Immature natural killer cell (primary cell): ENCODE measurements at regions not wholly inside any gene's neighbourhood (a gene's known extent, or its start where the extent isn't known, plus 50 kb on each side); places are given as distances from the start of the nearest gene placed in this dataset.
A peak's percentile ranks its signal among the peaks of the same experiment; 100 is the strongest.
"Not testable (repeated sequence)": the region's sequence is repeated elsewhere in the genome, so short reads cannot be mapped to it uniquely, and the experiment has no call there.

Experiments used
- DNase-seq, 3 donors: peaks; one replicate each; pipeline ENCODE4 v3.0.0; 2022; ENCODE audit warnings: mixed read lengths in 1 of 3
- H3K27ac Mint-ChIP-seq, 6 donors: one replicate each; pipeline ENCODE4 v1.8.0; 2020; ENCODE audit warnings: mixed read lengths in 6 of 6, mild to moderate bottlenecking in 5 of 6, inconsistent platforms in 4 of 6, moderate library complexity in 3 of 6
- H3K27me3 Mint-ChIP-seq, 3 donors: one replicate each; pipeline ENCODE4 v1.8.0; 2020 to 2021; ENCODE audit warnings: low read depth in 3 of 3, mild to moderate bottlenecking in 3 of 3, mixed read lengths in 3 of 3, moderate library complexity in 3 of 3, inconsistent platforms in 1 of 3
- H3K36me3 Mint-ChIP-seq, 3 donors: one replicate each; pipeline ENCODE4 v1.8.0; 2020; ENCODE audit warnings: mixed read lengths in 3 of 3, inconsistent platforms in 2 of 3, mild to moderate bottlenecking in 2 of 3
- H3K4me1 Mint-ChIP-seq, 2 donors: one replicate each; pipeline ENCODE4 v1.8.0; 2020; ENCODE audit warnings: inconsistent platforms in 2 of 2, mild to moderate bottlenecking in 2 of 2, mixed read lengths in 2 of 2, moderate library complexity in 1 of 2
- H3K4me3 Mint-ChIP-seq, 5 donors: one replicate each; pipeline ENCODE4 v1.8.0; 2020; ENCODE audit warnings: mild to moderate bottlenecking in 5 of 5, mixed read lengths in 5 of 5, inconsistent platforms in 3 of 5, moderate library complexity in 3 of 5
- H3K9me3 Mint-ChIP-seq, 6 donors: one replicate each; pipeline ENCODE4 v1.8.0; 2020; ENCODE audit warnings: mild to moderate bottlenecking in 6 of 6, mixed read lengths in 6 of 6, inconsistent platforms in 4 of 6, moderate library complexity in 3 of 6

DNA sequence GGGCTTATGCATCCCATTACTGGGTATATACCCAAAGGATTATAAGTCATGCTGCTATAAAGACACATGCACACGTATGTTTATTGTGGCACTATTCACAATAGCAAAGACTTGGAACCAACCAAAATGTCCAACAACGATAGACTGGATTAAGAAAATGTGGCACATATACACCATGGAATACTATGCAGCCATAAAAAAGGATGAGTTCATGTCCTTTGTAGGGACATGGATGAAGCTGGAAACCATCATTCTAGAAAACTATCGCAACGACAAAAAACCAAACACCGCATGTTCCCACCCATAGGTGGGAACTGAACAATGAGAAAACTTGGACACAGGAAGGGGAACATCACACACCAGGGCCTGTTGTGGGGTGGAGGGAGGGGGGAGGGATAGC is 323.3 kb upstream of the FGF16 start:
- H3K36me3 Mint-ChIP-seq, H3K27ac Mint-ChIP-seq, DNase-seq, H3K9me3 Mint-ChIP-seq, H3K4me1 Mint-ChIP-seq, H3K4me3 Mint-ChIP-seq, H3K27me3 Mint-ChIP-seq: not testable (repeated sequence)

DNA sequence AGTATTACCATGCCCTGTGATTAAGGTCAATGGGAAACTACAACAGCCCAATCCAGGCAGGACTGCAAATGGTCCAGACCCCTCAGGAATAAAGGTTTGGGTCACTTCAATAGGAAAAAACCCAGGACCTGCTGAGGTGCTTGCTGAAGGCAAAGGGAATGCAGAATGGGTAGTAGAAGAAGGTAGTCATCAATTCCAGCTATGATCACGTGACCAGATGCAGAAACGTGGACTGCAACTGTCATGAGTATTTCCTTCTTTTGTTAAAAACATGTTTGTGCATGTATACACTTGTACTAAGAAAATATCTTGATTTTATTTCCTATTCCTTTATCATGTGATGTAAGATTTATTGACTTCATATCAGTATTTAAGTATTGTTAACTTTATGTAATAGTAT is 319.6 kb upstream of the FGF16 start:
- H3K36me3 Mint-ChIP-seq, H3K4me3 Mint-ChIP-seq, H3K27me3 Mint-ChIP-seq, H3K9me3 Mint-ChIP-seq, DNase-seq, H3K27ac Mint-ChIP-seq, H3K4me1 Mint-ChIP-seq: not testable (repeated sequence)

DNA sequence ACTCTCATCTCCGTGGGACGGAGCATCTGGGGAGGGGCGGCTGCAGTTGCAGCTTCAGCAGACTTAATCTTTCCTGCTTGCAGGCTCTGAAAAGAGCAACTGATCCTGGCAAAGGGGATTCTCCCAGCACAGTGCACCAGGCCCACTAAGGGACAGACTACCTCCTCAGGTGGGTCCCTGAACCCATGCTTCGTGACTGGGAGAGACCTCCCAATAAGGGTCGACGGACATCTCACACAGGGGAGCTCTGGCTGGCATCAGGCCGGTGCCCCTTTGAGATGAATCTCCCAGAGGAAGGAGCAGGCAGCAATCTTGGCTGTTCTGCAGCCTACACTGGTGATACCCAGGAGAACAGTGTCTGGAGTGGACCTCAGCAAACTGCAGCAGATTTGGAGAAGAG is 303.3 kb upstream of the FGF16 start:
- H3K9me3 Mint-ChIP-seq, result peaks cover 0 to 4% (median 2%) of the 10 kb centered on the region in 6 donors
- H3K27ac Mint-ChIP-seq, result no peak overlapping the region
- H3K36me3 Mint-ChIP-seq, result no peaks in the 10 kb centered on the region
- H3K27me3 Mint-ChIP-seq, result peaks cover 0 to 5% (median 2%) of the 10 kb centered on the region in 3 donors
- H3K4me1 Mint-ChIP-seq, result no peaks in the 10 kb centered on the region
- no peak overlapping the region for H3K4me3 Mint-ChIP-seq
- DNase-seq, result no peak

DNA sequence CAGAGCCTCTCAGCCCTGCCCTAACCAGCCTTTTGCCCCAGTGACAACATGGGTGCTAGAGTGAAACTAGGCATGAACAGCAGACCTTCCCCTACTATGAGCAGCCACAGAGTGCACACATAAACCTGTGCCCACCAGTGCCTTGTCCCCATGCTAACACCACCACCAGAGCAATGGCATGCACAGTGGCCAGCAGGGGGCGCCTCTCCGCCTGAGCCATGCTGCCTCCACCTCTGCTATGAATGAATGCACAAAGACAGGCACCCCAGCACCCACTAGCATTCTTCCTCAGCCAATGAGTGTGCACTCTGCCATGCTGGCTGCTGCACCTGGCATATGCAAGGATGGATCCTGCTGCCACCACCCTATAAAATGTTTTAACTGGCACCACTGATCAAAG is 286.9 kb upstream of the FGF16 start:
- H3K9me3 Mint-ChIP-seq, result peaks cover 0 to 7% (median 1%) of the 10 kb centered on the region in 6 donors
- no peaks in the 10 kb centered on the region for H3K4me1 Mint-ChIP-seq
- DNase-seq, result peak in 2 of 3 donors; percentile 15 to 17
- peaks cover 0 to 3% (median 2%) of the 10 kb centered on the region in 3 donors for H3K27me3 Mint-ChIP-seq
- H3K36me3 Mint-ChIP-seq, result no peaks in the 10 kb centered on the region
- no peak overlapping the region for H3K27ac Mint-ChIP-seq
- no peak overlapping the region for H3K4me3 Mint-ChIP-seq

DNA sequence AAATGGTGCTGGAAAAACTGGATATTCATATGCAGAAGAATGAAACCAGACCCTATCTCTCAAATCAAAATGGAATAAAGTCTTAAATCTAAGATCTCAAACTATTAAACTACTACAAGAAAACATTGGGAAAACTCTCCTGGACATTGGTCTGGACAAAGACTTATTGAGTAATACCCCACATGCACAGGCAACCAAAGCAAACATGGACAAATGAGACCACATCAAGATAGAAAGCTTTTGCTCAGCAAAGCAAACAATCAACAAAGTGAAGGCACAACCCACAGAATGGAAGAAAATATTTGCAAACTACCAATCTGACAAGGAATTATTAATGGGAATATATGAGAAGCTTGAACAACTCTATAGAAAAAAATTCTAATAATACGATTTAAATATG is 284.4 kb upstream of the FGF16 start:
- H3K9me3 Mint-ChIP-seq, result peaks cover 0 to 7% (median 1%) of the 10 kb centered on the region in 6 donors
- H3K36me3 Mint-ChIP-seq, result no peaks in the 10 kb centered on the region
- H3K27me3 Mint-ChIP-seq, result peaks cover 0 to 3% (median 2%) of the 10 kb centered on the region in 3 donors
- H3K4me3 Mint-ChIP-seq, result no peak overlapping the region
- no peak overlapping the region for H3K27ac Mint-ChIP-seq
- H3K4me1 Mint-ChIP-seq, result no peaks in the 10 kb centered on the region
- no peak for DNase-seq

DNA sequence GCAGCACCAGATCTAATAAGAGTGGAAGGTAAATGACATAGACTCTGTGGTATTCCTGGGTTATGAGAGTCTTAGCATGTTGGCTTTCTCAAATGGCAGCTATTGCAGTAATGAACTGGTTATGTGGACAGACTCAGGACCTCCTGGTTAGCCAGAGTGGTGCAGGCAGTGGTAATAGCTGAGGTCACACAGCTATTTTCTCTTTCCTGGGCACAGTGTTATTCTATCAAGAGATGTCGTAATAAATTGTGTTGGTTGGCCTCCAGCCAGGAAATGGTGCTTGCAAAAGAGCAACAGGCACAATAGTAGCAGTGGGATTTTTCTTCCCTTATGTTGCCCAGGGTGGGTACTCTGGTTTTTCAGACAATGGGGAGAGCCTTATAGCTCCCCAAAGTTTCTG is 279.2 kb upstream of the FGF16 start:
- DNase-seq, result no peak
- Mint-ChIP-seq H3K4me3 (no peak overlapping the region), H3K36me3 (no peaks in the 10 kb centered on the region), H3K27ac (no peak overlapping the region), H3K4me1 (no peaks in the 10 kb centered on the region), H3K9me3 (peaks cover 0 to 8% (median 0%) of the 10 kb centered on the region in 6 donors), H3K27me3 (peaks cover 0 to 2% (median 2%) of the 10 kb centered on the region in 3 donors)

DNA sequence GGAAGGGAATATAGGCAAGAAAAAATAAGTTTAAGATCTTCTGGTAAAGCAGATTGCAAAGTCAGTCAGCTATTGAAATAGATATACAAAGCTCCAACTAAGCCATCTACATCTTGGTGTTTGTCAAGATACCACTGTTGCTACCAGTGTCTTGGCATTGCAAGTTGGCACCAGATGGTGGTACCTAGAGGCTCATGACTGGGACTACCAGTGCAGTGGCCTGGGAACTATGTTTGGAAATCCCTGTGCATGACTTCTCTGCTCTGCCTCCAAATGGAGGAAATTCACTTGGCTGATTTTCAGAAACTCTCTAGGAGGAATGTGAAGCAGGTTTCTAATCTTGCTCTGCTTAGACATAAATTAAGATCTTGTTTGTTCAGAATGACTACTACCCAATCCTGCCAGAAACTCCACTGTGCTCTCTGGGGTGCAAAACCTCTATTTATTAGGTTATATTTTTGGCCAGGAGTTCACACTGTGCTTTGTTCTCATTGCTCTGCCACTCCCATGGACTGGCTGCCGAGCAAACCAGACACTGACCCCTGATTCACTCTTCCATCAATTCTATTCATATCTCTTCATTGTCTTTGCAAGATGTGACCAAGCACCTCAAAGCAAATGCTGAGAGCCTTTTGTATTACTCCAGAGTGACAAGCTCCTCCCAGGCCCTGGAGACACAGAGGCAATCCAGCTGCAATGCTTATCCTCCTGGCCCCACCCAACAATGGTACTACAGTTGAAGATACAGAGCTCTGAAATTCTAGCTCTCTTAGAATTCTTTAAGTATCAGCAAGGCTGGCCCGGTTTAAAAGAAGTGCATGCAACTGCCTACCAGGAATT is 272.3 kb upstream of the FGF16 start:
- H3K9me3 Mint-ChIP-seq, result peaks cover 0 to 5% (median 0%) of the 10 kb centered on the region in 6 donors
- no peak overlapping the region for H3K4me3 Mint-ChIP-seq
- H3K4me1 Mint-ChIP-seq, result no peaks in the 10 kb centered on the region
- peaks cover 0 to 2% (median 0%) of the 10 kb centered on the region in 3 donors for H3K27me3 Mint-ChIP-seq
- no peak overlapping the region for H3K27ac Mint-ChIP-seq
- no peak for DNase-seq
- H3K36me3 Mint-ChIP-seq, result no peaks in the 10 kb centered on the region

DNA sequence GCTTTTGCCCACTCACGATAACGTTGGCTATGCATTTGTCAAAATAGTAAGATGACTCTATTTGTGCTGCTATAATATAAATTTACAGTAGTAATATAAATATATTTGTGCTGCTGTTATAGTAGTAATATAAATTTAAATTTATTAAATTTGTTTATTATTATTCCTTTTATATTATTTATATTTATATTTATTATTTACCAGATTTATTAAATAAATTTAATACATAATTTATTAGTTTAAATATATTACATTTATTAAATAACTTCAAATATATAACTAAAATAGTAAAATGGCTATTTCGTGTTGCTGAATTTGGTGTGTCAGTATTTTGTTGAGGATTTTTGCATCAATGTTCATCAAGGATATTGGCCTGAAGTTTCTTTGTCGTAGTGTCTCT is 246.5 kb upstream of the FGF16 start:
- H3K27me3 Mint-ChIP-seq, result peaks cover 0 to 6% (median 5%) of the 10 kb centered on the region in 3 donors
- peaks cover 0 to 5% (median 0%) of the 10 kb centered on the region in 6 donors for H3K9me3 Mint-ChIP-seq
- DNase-seq, result no peak
- H3K4me3 Mint-ChIP-seq, result no peak overlapping the region
- no peaks in the 10 kb centered on the region for H3K4me1 Mint-ChIP-seq
- H3K27ac Mint-ChIP-seq, result no peak overlapping the region
- H3K36me3 Mint-ChIP-seq, result no peaks in the 10 kb centered on the region

DNA sequence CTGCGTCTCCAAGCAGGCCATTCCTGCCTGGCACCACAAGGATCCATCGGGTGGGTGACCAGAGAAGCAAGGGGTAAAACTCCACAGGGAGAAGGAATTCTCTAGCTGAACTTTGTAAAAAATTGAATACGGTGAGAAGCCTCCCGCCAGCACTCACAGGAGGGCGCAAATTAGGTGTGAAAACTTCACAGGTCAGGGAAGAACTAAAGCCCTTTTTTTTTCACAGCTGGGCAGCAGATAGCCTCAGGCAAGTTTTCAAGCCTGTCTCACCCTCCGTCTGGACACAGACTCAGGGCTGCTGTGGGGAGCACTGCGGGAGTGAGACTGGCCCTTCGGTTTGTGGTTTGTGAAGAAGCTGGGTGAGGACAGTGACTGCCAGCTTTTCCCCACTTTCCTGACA is 224.1 kb upstream of the FGF16 start:
- H3K4me3 Mint-ChIP-seq, result no peak overlapping the region
- no peaks in the 10 kb centered on the region for H3K36me3 Mint-ChIP-seq
- no peak for DNase-seq
- no peaks in the 10 kb centered on the region for H3K4me1 Mint-ChIP-seq
- peaks cover 2 to 20% (median 4%) of the 10 kb centered on the region in 3 donors for H3K27me3 Mint-ChIP-seq
- peaks cover 0 to 3% (median 0%) of the 10 kb centered on the region in 6 donors for H3K9me3 Mint-ChIP-seq
- H3K27ac Mint-ChIP-seq, result no peak overlapping the region

DNA sequence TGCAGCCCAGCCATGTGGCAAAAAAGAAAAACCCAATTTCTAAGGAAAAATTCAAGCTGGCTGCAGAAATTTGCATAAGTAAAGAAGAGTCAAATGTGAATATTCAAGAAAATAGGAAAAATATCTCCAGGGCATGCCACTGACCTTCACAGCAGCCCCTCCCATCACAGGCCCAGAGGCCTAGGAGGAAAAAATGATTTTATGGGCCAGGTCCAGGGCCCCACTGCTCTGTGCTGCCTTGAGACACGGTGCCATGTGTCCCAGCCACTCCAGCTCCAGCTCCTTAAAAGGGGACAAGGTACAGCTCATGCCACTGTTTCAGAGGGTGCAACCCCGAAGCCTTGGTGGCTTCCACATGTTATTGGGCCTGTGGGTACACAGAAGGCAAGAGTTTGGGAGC is 182.7 kb upstream of the FGF16 start:
- peaks cover 0 to 17% (median 2%) of the 10 kb centered on the region in 3 donors for H3K27me3 Mint-ChIP-seq
- DNase-seq, result no peak
- H3K27ac Mint-ChIP-seq, result no peak overlapping the region
- H3K36me3 Mint-ChIP-seq, result no peaks in the 10 kb centered on the region
- H3K4me1 Mint-ChIP-seq, result no peaks in the 10 kb centered on the region
- no peak overlapping the region for H3K4me3 Mint-ChIP-seq
- peaks cover 3 to 26% (median 9%) of the 10 kb centered on the region in 6 donors for H3K9me3 Mint-ChIP-seq

DNA sequence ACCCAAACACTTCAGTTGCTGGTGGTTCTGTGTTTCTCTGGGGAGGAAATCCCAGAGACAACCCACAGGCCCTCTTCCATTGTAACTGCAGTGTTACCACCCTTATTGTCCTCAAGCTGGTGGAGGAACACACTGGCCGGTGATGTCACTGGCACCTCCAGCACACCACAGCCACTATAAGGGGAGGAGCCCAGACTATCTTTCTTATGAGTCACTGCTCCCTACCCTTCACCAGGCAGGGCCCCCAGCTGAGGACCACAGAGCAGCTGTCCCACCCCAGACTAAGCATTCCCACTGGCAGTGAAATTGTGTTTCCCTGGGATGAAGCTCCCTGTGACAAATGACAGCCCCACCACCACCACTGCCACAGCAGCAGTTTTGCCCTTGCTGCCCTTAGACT is 171.8 kb upstream of the FGF16 start:
- H3K36me3 Mint-ChIP-seq, result no peaks in the 10 kb centered on the region
- peaks cover 0 to 4% (median under 1%) of the 10 kb centered on the region in 6 donors for H3K9me3 Mint-ChIP-seq
- peak overlapping the region in 1 of 6 donors; percentile 4 for H3K27ac Mint-ChIP-seq
- no peak for DNase-seq
- H3K4me1 Mint-ChIP-seq, result no peaks in the 10 kb centered on the region
- H3K27me3 Mint-ChIP-seq, result peaks cover 0 to 9% (median 6%) of the 10 kb centered on the region in 3 donors
- no peak overlapping the region for H3K4me3 Mint-ChIP-seq

DNA sequence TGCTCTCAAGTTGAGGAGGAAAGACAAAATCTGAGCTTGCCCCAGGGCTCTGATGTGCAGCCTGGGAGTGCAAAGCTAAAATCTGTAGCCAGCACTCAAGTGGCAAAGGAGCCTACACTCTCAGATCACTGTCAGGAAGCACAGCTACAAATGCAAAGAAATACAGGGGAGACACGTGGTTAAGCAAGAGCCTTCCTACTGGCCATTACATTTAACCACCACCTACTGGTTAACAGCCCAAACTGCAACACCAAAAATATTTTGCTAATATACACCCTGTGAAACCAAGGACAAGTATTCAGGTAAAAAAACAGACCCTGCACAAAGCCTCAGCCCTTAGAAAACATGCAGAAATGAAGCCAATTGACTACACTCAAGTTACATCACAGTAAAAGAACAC is 170.4 kb upstream of the FGF16 start:
- no peak for DNase-seq
- H3K9me3 Mint-ChIP-seq, result peaks cover 0 to 4% (median 1%) of the 10 kb centered on the region in 6 donors
- H3K27me3 Mint-ChIP-seq, result peaks cover 0 to 7% (median 4%) of the 10 kb centered on the region in 3 donors
- no peaks in the 10 kb centered on the region for H3K36me3 Mint-ChIP-seq
- H3K4me3 Mint-ChIP-seq, result no peak overlapping the region
- H3K27ac Mint-ChIP-seq, result no peak overlapping the region
- H3K4me1 Mint-ChIP-seq, result no peaks in the 10 kb centered on the region

DNA sequence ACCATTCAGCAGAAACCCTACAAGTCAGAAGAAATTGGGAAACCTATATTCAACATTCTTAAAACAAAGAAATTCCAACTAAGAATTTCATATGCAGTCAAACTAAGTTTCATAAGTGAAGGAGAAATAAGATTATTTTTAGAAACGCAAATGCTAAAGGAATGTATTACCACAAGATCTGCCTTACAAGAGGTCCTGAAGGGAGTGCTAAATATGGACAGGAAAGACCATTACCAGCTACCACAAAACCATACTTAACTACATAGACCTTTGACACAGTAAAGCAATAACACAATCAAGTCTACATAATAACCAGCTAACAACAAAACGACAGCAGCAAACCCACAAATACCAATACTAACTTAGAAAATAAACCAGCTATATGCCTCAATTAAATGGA is 169.3 kb upstream of the FGF16 start:
- Mint-ChIP-seq H3K9me3 (peaks cover 0 to 4% (median 0%) of the 10 kb centered on the region in 6 donors), H3K4me1 (no peaks in the 10 kb centered on the region), H3K27ac (no peak overlapping the region), H3K27me3 (peaks cover 0 to 9% (median 4%) of the 10 kb centered on the region in 3 donors), H3K4me3 (no peak overlapping the region), H3K36me3 (no peaks in the 10 kb centered on the region)
- no peak for DNase-seq

DNA sequence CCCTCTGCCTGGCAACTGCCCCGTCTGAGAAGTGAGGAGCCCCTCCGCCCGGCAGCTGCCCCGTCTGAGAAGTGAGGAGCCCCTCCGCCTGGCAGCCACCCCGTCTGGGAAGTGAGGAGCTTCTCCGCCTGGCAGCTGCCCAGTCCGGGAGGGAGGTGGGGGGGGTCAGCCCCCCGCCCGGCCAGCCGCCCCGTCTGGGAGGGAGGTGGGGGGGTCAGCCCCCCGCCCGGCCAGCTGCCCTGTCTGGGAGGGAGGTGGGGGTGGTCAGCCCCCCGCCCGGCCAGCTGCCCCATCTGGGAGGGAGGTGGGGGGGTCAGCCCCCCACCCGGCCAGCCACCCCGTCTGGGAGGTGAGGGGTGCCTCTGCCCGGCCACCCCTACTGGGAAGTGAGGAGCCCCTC is 167.8 kb upstream of the FGF16 start:
- H3K4me1 Mint-ChIP-seq, DNase-seq, H3K9me3 Mint-ChIP-seq, H3K36me3 Mint-ChIP-seq, H3K4me3 Mint-ChIP-seq, H3K27ac Mint-ChIP-seq: not testable (repeated sequence)
- peaks cover 0 to 11% (median 2%) of the 10 kb centered on the region in 3 donors for H3K27me3 Mint-ChIP-seq
